MCF 10A (cell line): ENCODE measurements at regions not wholly inside any gene's neighbourhood (a gene's known extent, or its start where the extent isn't known, plus 50 kb on each side); places are given as distances from the start of the nearest gene placed in this dataset.

Experiments used
- BruUV-seq: library from RNA; stranded (reverse); fragments of 400-500 nt; replicated peaks from 2 replicates; lab custom pipeline; 2021; lab: Mats Ljungman, UMichigan
- CTCF ChIA-PET: fragments of 300-600 bp; sonication (Branson Sonifier 250); formaldehyde crosslinking; extraction: SDS; loops from one replicate; lab custom pipeline; 2021; ENCODE audit warnings: antibody characterized with exemption, inconsistent platforms; lab: Yijun Ruan, JAX
- POLR2A ChIA-PET: fragments of 300-600, 350-650 bp; sonication (Branson Sonifier 250); formaldehyde crosslinking; extraction: SDS; loops from one replicate; lab custom pipeline; 2020; ENCODE audit warnings: antibody characterized with exemption, inconsistent platforms; lab: Yijun Ruan, JAX
- DNase-seq: peaks from one replicate; pipeline ENCODE4 v3.0.0-alpha.2; 2018; ENCODE audit not compliant: unreplicated experiment
- H3K27ac Mint-ChIP-seq: one replicate; pipeline ENCODE4 v1.8.0; 2022; ENCODE audit warnings: mild to moderate bottlenecking, low read depth, mixed read lengths; ENCODE audit not compliant: unreplicated experiment
- H3K27me3 Mint-ChIP-seq: one replicate; pipeline ENCODE4 v1.8.0; 2022; ENCODE audit warnings: mixed read lengths; ENCODE audit not compliant: insufficient read depth, unreplicated experiment
- H3K36me3 Mint-ChIP-seq: one replicate; pipeline ENCODE4 v1.8.0; 2022; ENCODE audit warnings: mild to moderate bottlenecking, moderate library complexity, mixed read lengths; ENCODE audit not compliant: insufficient read depth, unreplicated experiment
- H3K4me1 Mint-ChIP-seq: one replicate; pipeline ENCODE4 v1.8.0; 2022; ENCODE audit warnings: mixed read lengths; ENCODE audit not compliant: insufficient read depth, unreplicated experiment
- H3K4me3 Mint-ChIP-seq: one replicate; pipeline ENCODE4 v1.8.0; 2022; ENCODE audit warnings: mild to moderate bottlenecking, moderate library complexity, mixed read lengths; ENCODE audit not compliant: unreplicated experiment
- H3K9me3 Mint-ChIP-seq: one replicate; pipeline ENCODE4 v1.8.0; 2022; ENCODE audit warnings: mixed read lengths; ENCODE audit not compliant: unreplicated experiment
- intact Hi-C: fragments of 100-400 bp; cut with micrococcal nuclease; formaldehyde crosslinking; loops from 2 replicates; pipeline ENCODE4 v1.14.1; 2022
- TF ChIP-seq, protein P1 (sequence below): fragments of 200-600 bp; IDR thresholded peaks from one replicate; pipeline ENCODE4 v1.8.0; 2022; ENCODE audit warnings: antibody characterized with exemption, mild to moderate bottlenecking; ENCODE audit not compliant: unreplicated experiment

DNA sequence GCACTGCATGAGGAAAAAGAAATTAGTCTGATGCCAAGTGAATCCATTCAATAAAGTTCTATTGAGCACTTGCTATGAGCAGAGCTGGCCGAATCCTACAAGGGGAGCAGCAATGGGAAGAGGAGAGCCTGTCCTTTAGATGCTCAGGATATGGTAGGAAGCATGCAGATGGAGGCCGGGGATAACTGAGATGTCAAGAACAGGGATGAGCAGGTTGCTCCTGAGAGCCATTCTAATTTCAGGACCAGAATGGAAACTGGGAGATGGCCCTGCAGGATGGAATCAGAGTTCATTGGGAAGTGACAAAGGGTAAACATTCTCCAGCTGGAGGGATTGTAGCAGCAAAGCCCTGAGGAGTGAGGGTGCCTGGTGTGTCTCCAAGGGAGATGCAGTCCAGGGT is 88.0 kb downstream of the CBLN1 start:
- Mint-ChIP-seq H3K4me1 (no peaks in the 10 kb centered on the region), H3K27me3 (peaks cover 17% of the 10 kb centered on the region), H3K9me3 (no peaks in the 10 kb centered on the region), H3K27ac (no peak overlapping the region), H3K4me3 (no peak overlapping the region), H3K36me3 (no peaks in the 10 kb centered on the region)
- no TSS peak for BruUV-seq
- no peak for DNase-seq
- POLR2A ChIA-PET, result no interaction called here
- TF ChIP-seq, protein P1, sequence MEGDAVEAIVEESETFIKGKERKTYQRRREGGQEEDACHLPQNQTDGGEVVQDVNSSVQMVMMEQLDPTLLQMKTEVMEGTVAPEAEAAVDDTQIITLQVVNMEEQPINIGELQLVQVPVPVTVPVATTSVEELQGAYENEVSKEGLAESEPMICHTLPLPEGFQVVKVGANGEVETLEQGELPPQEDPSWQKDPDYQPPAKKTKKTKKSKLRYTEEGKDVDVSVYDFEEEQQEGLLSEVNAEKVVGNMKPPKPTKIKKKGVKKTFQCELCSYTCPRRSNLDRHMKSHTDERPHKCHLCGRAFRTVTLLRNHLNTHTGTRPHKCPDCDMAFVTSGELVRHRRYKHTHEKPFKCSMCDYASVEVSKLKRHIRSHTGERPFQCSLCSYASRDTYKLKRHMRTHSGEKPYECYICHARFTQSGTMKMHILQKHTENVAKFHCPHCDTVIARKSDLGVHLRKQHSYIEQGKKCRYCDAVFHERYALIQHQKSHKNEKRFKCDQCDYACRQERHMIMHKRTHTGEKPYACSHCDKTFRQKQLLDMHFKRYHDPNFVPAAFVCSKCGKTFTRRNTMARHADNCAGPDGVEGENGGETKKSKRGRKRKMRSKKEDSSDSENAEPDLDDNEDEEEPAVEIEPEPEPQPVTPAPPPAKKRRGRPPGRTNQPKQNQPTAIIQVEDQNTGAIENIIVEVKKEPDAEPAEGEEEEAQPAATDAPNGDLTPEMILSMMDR, result no peak
- CTCF ChIA-PET, result interaction anchor here (0.6 kb wide), 2 partner anchors 508 to 639 kb away, joined by 3 to 4 read pairs; no protein-coding TSS in a partner anchor
- intact Hi-C loops, result no loop called here

DNA sequence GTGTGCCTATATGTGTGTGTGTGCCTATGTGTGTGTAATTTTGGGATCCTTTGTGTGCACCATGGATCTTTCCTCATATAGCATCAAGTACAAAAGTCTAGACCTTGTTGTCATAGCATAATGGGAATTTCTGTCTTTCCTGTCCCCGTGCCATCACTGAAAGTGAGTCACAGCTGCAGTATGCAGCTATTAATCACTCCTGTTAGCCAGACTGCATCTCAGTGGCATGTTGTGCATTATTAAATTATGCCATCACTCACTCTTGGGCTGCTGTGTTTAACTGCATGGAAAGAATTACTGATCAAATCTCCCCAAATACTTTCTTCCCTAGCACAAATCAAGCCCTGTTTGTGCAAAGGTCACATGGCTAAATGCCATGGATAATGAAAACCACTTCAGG is 92.4 kb downstream of the CBLN1 start:
- H3K27ac Mint-ChIP-seq, result no peak overlapping the region
- TF ChIP-seq, protein P1, result no peak
- no peaks in the 10 kb centered on the region for H3K4me1 Mint-ChIP-seq
- no peak overlapping the region for H3K4me3 Mint-ChIP-seq
- ChIA-PET POLR2A (no interaction called here), CTCF (no interaction called here)
- H3K27me3 Mint-ChIP-seq, result peaks cover 17% of the 10 kb centered on the region
- intact Hi-C loops, result loop anchor here (10.0 kb wide), 1 partner anchor 284 kb away; no protein-coding TSS in a partner anchor
- no peak for DNase-seq
- no peaks in the 10 kb centered on the region for H3K36me3 Mint-ChIP-seq
- H3K9me3 Mint-ChIP-seq, result no peaks in the 10 kb centered on the region
- BruUV-seq, result no TSS peak

DNA sequence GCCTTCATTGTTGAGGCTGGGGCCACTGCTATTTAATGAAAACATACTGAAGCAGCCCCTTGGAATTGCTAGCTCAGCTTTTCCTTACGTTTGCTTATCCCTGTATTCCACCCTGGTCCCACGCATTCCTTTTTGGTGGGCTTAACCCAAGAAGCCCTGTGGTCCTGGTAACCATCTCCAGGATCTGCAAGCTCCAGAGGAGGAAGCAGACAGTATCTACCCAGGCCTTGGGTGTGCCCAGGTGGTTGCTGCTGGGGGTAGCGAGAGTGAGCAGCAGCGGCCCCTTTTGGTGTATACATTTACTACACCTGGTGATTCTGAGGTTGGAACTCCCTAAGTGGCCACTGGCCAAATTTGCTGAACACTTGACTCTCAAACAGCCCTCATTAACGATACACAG is 97.7 kb downstream of the CBLN1 start:
- POLR2A ChIA-PET, result no interaction called here
- no TSS peak for BruUV-seq
- Mint-ChIP-seq H3K4me1 (no peaks in the 10 kb centered on the region), H3K36me3 (no peaks in the 10 kb centered on the region), H3K9me3 (no peaks in the 10 kb centered on the region), H3K27me3 (no peaks in the 10 kb centered on the region), H3K27ac (no peak overlapping the region), H3K4me3 (no peak overlapping the region)
- peak; percentile 47 for DNase-seq
- TF ChIP-seq, protein P1, result peak; percentile 46
- intact Hi-C loops, result loop anchor here (5.0 to 10.0 kb wide), 2 partner anchors 279 to 497 kb away; no protein-coding TSS in a partner anchor
- CTCF ChIA-PET, result no interaction called here

DNA sequence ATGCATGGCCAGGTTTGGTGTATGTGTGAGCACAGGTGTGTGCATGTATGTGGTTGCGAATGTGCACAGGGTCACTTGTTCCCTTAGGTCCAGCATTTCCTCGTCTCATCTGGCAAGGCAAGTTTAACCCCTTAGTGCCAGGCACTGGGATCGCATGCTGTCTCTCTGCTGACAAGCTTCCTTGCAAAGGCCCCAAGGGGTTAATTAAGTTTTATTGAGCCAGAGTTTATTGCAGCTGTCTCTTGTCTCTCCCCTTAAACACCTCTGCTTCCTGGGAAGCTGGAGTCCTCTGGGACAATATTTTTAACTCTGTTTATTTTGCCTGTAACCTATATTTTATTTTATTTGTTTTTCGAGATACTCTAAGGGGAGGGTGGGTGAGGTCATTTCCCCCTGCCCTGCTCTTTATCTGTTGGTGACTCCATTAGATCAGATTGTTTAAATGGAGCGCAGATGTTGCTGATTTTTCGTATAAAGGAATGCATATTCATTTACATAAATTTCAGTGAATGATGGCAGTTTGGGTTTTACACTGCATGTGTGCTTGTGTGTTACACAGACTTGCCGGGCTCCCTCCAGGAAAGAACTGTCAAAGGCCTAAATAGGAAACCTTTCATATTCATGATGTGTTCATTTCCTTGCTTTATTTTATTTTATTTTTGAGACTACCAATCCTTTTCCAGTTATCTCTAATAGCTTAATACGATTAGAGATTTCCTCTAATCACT is 99.7 kb downstream of the CBLN1 start:
- intact Hi-C loops, result loop anchor here (5.0 to 10.0 kb wide), 2 partner anchors 277 to 495 kb away; no protein-coding TSS in a partner anchor
- CTCF ChIA-PET, result interaction anchor here (0.6 to 0.7 kb wide), 2 partner anchors 320 to 358 kb away, joined by 3 read pairs; no protein-coding TSS in a partner anchor
- Mint-ChIP-seq H3K4me3 (no peak overlapping the region), H3K4me1 (no peaks in the 10 kb centered on the region), H3K27me3 (peaks cover 17% of the 10 kb centered on the region), H3K27ac (no peak overlapping the region), H3K36me3 (no peaks in the 10 kb centered on the region), H3K9me3 (no peaks in the 10 kb centered on the region)
- DNase-seq, result no peak
- no TSS peak for BruUV-seq
- TF ChIP-seq, protein P1, result no peak
- POLR2A ChIA-PET, result no interaction called here
